SH-SY5Y (cell line): ENCODE measurements at regions not wholly inside any gene's neighbourhood (a gene's known extent, or its start where the extent isn't known, plus 50 kb on each side); places are given as distances from the start of the nearest gene placed in this dataset.

Source experiments
- GATA2 ChIP-seq: IDR thresholded peaks from 2 replicates; pipeline ENCODE4 v1.6.1; 2011; ENCODE audit warnings: mild to moderate bottlenecking, low read depth, low read length
- GATA3 ChIP-seq: IDR thresholded peaks from 2 replicates; pipeline ENCODE4 v1.6.1; 2011; ENCODE audit warnings: low read depth, mild to moderate bottlenecking, low read length, moderate library complexity

- TF ChIP-seq GATA3: no peak
- TF ChIP-seq GATA2: no peak
Observed at GRCh38 chr17:71067669-71068407, 898.5 kb downstream of the KCNJ2 start.

- TF ChIP-seq GATA2 (no peak), GATA3 (no peak)
Observed at GRCh38 chr17:71068408-71068750, 899.0 kb downstream of the KCNJ2 start.

- TF ChIP-seq GATA2: no peak
- no peak for TF ChIP-seq GATA3
Observed at GRCh38 chr17:71071041-71071440, 901.7 kb downstream of the KCNJ2 start.

- no peak for TF ChIP-seq GATA3
- no peak for TF ChIP-seq GATA2
Observed at GRCh38 chr17:71071837-71072236, 902.5 kb downstream of the KCNJ2 start.

GRCh38 chr17:71080937-71081336 is 911.6 kb downstream of the KCNJ2 start:
- TF ChIP-seq GATA2 (no peak), GATA3 (no peak)

GRCh38 chr17:71081666-71082065 is 912.3 kb downstream of the KCNJ2 start:
- TF ChIP-seq GATA3 (no peak), GATA2 (no peak)

GRCh38 chr17:71084219-71084618 is 914.9 kb downstream of the KCNJ2 start:
- TF ChIP-seq GATA2 (no peak), GATA3 (no peak)

GRCh38 chr17:71084838-71085237 is 915.5 kb downstream of the KCNJ2 start:
- TF ChIP-seq GATA3 (no peak), GATA2 (no peak)

- TF ChIP-seq GATA2 (no peak), GATA3 (no peak)
Observed at GRCh38 chr17:71085238-71086033, 916.1 kb downstream of the KCNJ2 start.

- TF ChIP-seq GATA2 (no peak), GATA3 (no peak)
Observed at GRCh38 chr17:71089431-71089830, 920.1 kb downstream of the KCNJ2 start.

GRCh38 chr17:71098071-71098470 is 928.7 kb downstream of the KCNJ2 start:
- TF ChIP-seq GATA2 (no peak), GATA3 (no peak)

GRCh38 chr17:71099003-71099714 is 929.8 kb downstream of the KCNJ2 start:
- TF ChIP-seq GATA2: 0 out of 2 replicates have a peak, but pooled peaks have one; percentile 10
- 0 out of 2 replicates have a peak, but pooled peaks have one; percentile 9 for TF ChIP-seq GATA3

- TF ChIP-seq GATA2 (no peak), GATA3 (no peak)
Observed at GRCh38 chr17:71102777-71103176, 933.4 kb downstream of the KCNJ2 start.

- no peak for TF ChIP-seq GATA3
- TF ChIP-seq GATA2: no peak
Observed at GRCh38 chr17:71104225-71104624, 934.9 kb downstream of the KCNJ2 start.

- no peak for TF ChIP-seq GATA2
- TF ChIP-seq GATA3: no peak
Observed at GRCh38 chr17:71107136-71107535, 937.8 kb downstream of the KCNJ2 start.
